HepG2 (cell line): ENCODE measurements at regions not wholly inside any gene's neighbourhood (a gene's known extent, or its start where the extent isn't known, plus 50 kb on each side); places are given as distances from the start of the nearest gene placed in this dataset.
"Not testable (repeated sequence)": the region's sequence is repeated elsewhere in the genome, so short reads cannot be mapped to it uniquely, and the experiment has no call there.

ENCODE experiments used
- HOXD1 ChIP-seq: sonication (generic); formaldehyde crosslinking; IDR thresholded peaks from 2 replicates; pipeline ENCODE4 v1.5.0; 2020; ENCODE audit warnings: missing genetic modification reagents
- POGZ ChIP-seq: sonication (generic); formaldehyde crosslinking; IDR thresholded peaks from 2 replicates; pipeline ENCODE4 v1.4.0; 2020; ENCODE audit warnings: mild to moderate bottlenecking, missing genetic modification reagents
- RXRA ChIP-seq: sonication (generic); formaldehyde crosslinking; IDR thresholded peaks from 2 replicates; pipeline ENCODE4 v1.5.1; 2020; ENCODE audit warnings: missing genetic modification reagents
- SMC3 ChIP-seq: IDR thresholded peaks from 2 replicates; pipeline ENCODE4 v1.6.1; 2011; ENCODE audit warnings: low read length, improper control_type of control experiment
- ZNF576 ChIP-seq: sonication (generic); formaldehyde crosslinking; IDR thresholded peaks from 2 replicates; pipeline ENCODE4 v1.4.0; 2020; ENCODE audit warnings: mild to moderate bottlenecking, missing genetic modification reagents

DNA sequence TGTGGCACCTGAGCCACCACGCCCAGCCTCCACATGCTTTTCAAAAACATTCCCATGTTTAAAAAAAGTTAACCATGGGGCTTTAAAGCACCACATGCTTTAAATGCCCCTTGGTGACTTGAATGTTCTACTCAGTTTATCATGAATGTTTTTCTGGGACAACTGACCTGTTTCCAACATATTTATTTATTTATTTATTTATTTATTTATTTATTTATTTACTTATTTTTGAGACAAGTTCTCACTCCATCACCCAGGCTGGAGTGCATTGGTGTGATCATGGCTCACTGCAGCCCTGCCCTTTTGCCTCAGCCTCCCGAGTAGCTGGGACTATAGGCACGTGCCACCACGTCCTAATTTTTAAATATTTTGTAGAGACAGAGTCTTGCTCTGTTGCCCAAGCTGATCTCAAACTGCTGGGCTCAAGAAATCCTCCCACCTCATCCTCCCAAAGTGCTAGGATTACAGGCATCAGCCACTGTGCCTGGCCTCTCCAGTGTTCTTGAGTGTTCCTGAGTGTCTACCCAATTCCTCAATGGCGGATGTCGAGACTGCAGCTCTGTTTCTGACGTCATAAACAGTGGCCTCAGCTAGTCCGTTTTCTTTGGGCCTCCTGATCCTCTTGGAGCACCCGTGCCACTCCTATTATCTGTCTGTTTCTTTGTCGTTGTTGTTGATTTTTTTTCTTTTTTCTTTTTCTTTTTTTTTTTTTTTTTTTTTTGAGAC is 185.7 kb upstream of the TP53TG3 start:
- not testable (repeated sequence) for TF ChIP-seq SMC3; POGZ (CRISPR knock-in tag); ZNF576; RXRA (CRISPR knock-in tag); HOXD1
